Thyroid gland (tissue), 4 donors: ENCODE measurements at regions not wholly inside any gene's neighbourhood (a gene's known extent, or its start where the extent isn't known, plus 50 kb on each side); places are given as distances from the start of the nearest gene placed in this dataset.

ENCODE experiments used
- DNase-seq, 2 donors: peaks; one replicate each; pipeline ENCODE4 v3.0.0-alpha.2; 2019
- H3K27ac ChIP-seq, 3 donors: fragments of 200-600 bp; sonication (generic); 1 replicate in 2 of 3; 2 replicates in 1 of 3; pipeline ENCODE4 v1.5.1; 2016 to 2019; ENCODE audit warnings: mild to moderate bottlenecking in 1 of 3, moderate library complexity in 1 of 3
- H3K27me3 ChIP-seq: fragments of 200-600 bp; sonication (generic); one replicate; pipeline ENCODE4 v1.5.1; 2019
- H3K36me3 ChIP-seq, 2 donors: fragments of 200-600 bp; sonication (generic); one replicate each; pipeline ENCODE4 v1.5.1; 2016 to 2019
- H3K4me1 ChIP-seq, 2 donors: fragments of 200-600 bp; sonication (generic); one replicate each; pipeline ENCODE4 v1.5.1; 2017 to 2019
- H3K4me3 ChIP-seq, 3 donors: fragments of 200-600 bp; sonication (generic); replicated peaks in 1 of 3; 1 replicate in 2 of 3; 2 replicates in 1 of 3; pipeline ENCODE4 v1.5.1; 2016; ENCODE audit warnings: mild to moderate bottlenecking in 1 of 3
- H3K9me3 ChIP-seq: fragments of 200-600 bp; sonication (generic); one replicate; pipeline ENCODE4 v1.5.1; 2017
- POLR2A ChIP-seq, 2 donors: fragments of 450-650 bp; IDR thresholded peaks; one replicate each; pipeline ENCODE4 v1.6.1; 2017; ENCODE audit warnings: antibody characterized with exemption in 2 of 2, mild to moderate bottlenecking in 2 of 2, moderate library complexity in 1 of 2
- WGBS, 2 donors: methylation state at CpG; one replicate each; pipeline ENCODE4 v1.1.5; 2017; 5-methylcytosine and 5-hydroxymethylcytosine counted together
- intact Hi-C: fragments of 100-400 bp; cut with DNase I; formaldehyde crosslinking; loops from one replicate; pipeline ENCODE4 v1.15.1; 2023
- TF ChIP-seq, protein P1 (sequence below), 6 experiments: fragments of 200-600 bp in 3 of 6; fragments of 450-650 bp in 3 of 6; sonication (generic) in 3 of 6; IDR thresholded peaks; one replicate each; pipeline ENCODE4 v1.5.1; 2016 to 2019; ENCODE audit warnings: antibody characterized with exemption in 6 of 6, mild to moderate bottlenecking in 2 of 6, inconsistent platforms in 1 of 6, moderate library complexity in 1 of 6

DNA sequence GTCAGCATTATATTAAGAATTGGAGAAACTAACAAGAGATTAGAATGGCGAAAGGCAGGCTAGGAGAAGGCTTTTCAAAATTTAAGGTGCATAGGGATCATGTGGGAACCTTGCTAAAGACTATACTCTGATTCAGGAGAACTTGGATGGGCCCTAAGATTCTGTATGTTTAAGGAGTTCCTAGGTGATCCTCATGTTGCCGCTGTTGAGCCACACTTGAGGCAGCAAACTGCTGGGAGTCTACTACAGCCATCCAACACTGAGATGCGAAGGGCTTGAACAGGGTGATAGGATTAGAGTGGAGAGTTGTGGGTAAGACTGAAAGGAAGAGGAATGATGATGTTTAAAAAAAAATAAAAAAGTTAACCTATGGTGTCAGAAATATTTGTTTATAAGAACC, 1013.2 kb downstream of the MRPL39 start:
- H3K4me1 ChIP-seq: no peaks in the 10 kb centered on the region
- intact Hi-C loops: no loop called here
- no peaks in the 10 kb centered on the region for H3K9me3 ChIP-seq
- H3K27me3 ChIP-seq: no peaks in the 10 kb centered on the region
- no peak overlapping the region for H3K27ac ChIP-seq
- TF ChIP-seq, protein P1, sequence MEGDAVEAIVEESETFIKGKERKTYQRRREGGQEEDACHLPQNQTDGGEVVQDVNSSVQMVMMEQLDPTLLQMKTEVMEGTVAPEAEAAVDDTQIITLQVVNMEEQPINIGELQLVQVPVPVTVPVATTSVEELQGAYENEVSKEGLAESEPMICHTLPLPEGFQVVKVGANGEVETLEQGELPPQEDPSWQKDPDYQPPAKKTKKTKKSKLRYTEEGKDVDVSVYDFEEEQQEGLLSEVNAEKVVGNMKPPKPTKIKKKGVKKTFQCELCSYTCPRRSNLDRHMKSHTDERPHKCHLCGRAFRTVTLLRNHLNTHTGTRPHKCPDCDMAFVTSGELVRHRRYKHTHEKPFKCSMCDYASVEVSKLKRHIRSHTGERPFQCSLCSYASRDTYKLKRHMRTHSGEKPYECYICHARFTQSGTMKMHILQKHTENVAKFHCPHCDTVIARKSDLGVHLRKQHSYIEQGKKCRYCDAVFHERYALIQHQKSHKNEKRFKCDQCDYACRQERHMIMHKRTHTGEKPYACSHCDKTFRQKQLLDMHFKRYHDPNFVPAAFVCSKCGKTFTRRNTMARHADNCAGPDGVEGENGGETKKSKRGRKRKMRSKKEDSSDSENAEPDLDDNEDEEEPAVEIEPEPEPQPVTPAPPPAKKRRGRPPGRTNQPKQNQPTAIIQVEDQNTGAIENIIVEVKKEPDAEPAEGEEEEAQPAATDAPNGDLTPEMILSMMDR (IDR thresholded peaks at IDR 0.05): no peak
- no peak for TF ChIP-seq POLR2A (IDR thresholded peaks at IDR 0.05)
- H3K36me3 ChIP-seq: no peaks in the 10 kb centered on the region
- DNase-seq: no peak
- H3K4me3 ChIP-seq: no peak overlapping the region
- WGBS, 2 donors: 88 to 90% methylated on average over 3 of the region's 3 CpGs

DNA sequence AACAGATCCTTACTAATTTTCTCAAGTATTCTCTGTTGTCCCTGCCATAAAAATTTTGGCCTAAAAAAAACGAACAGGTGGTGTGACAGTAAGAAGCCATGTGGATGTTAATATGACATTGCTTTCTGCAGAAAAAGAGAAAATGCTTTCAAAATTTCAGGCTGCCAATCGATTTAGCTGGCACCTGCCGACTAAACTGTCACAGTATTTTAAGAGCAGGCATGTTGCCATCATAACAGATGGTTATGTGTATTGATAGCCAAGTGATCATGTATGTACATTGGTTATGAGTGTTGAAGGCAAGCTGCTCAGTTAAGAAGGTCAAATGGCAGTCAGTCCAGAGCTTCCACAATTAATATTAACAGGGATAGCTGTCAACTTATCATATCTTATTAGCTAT, 1017.0 kb downstream of the MRPL39 start:
- H3K36me3 ChIP-seq: no peaks in the 10 kb centered on the region
- intact Hi-C loops: no loop called here
- WGBS, 2 donors: 71 to 73% methylated on average over 3 of the region's 3 CpGs
- no peak for TF ChIP-seq POLR2A (IDR thresholded peaks at IDR 0.05)
- TF ChIP-seq, protein P1 (IDR thresholded peaks at IDR 0.05): no peak
- H3K4me3 ChIP-seq: no peak overlapping the region
- H3K4me1 ChIP-seq: no peaks in the 10 kb centered on the region
- DNase-seq: no peak
- H3K27ac ChIP-seq: no peak overlapping the region
- H3K27me3 ChIP-seq: no peaks in the 10 kb centered on the region
- H3K9me3 ChIP-seq: no peaks in the 10 kb centered on the region

DNA sequence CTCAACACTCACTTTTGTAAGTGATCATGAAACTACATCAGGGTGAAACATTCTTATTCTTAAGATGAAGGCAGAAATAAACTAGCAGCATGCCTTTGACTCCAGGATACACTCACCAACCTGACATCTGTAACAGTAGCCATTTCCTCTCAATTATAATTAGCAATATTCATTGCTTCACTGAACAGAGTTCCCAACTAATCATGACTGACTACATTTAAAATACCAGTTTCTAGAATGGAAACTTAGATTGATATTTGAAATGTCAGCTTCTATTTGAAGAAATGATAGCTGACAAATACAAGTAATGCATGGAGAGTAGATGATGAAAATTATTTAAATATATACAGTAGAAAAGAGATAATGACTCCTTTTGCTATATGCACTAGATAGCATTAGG, 1023.8 kb downstream of the MRPL39 start:
- Histone ChIP-seq H3K27me3 (no peaks in the 10 kb centered on the region), H3K36me3 (no peaks in the 10 kb centered on the region), H3K4me1 (no peaks in the 10 kb centered on the region), H3K27ac (no peak overlapping the region), H3K4me3 (no peak overlapping the region), H3K9me3 (no peaks in the 10 kb centered on the region)
- intact Hi-C loops: no loop called here
- DNase-seq: no peak
- no peak for TF ChIP-seq POLR2A (IDR thresholded peaks at IDR 0.05)
- TF ChIP-seq, protein P1 (IDR thresholded peaks at IDR 0.05): no peak

DNA sequence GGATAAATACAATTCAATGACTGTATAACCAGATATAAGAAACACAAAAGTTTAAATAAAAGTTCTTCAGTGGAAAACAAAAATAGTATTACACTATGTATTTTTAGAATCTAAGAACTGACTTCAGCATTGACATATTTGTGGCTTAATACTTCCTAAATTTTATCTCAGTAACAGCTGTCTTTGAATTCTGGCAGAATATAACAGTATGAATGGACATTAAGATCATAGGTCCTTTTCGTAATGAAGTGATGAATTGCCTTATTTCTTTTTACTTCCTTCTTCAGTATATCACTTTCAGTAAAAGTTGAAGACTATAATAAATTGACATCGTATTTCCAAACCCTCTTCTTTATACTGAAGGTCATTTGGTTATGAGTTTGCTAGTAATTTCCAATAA, 1030.0 kb downstream of the MRPL39 start:
- no peaks in the 10 kb centered on the region for H3K4me1 ChIP-seq
- H3K36me3 ChIP-seq: no peaks in the 10 kb centered on the region
- TF ChIP-seq, protein P1 (IDR thresholded peaks at IDR 0.05): no peak
- no peak for TF ChIP-seq POLR2A (IDR thresholded peaks at IDR 0.05)
- H3K27ac ChIP-seq: no peak overlapping the region
- no peak for DNase-seq
- no peaks in the 10 kb centered on the region for H3K27me3 ChIP-seq
- no peaks in the 10 kb centered on the region for H3K9me3 ChIP-seq
- 77 to 80% methylated on average over 2 of the region's 2 CpGs for WGBS, 2 donors
- no peak overlapping the region for H3K4me3 ChIP-seq
- intact Hi-C loops: no loop called here

DNA sequence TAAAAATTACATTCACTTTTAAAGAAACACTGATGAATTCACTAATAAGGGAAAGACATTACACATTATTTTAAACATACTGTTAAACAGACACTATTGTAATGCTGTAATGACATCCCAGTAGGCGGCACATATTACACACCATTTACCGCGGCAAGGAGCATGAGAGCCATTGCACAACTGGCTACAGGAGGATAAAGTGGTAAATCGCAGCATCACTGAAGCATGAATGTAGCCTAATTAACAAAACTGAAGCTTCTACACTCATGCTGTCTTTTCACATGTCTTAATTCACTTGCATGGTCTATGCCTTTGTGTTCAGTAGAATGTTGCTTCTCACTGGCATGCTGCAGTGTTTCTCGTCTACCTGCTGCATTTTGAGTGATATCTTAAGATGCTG, 1046.0 kb downstream of the MRPL39 start:
- intact Hi-C loops: no loop called here
- no peaks in the 10 kb centered on the region for H3K36me3 ChIP-seq
- H3K27ac ChIP-seq: no peak overlapping the region
- TF ChIP-seq POLR2A (IDR thresholded peaks at IDR 0.05): no peak
- TF ChIP-seq, protein P1 (IDR thresholded peaks at IDR 0.05): no peak
- H3K9me3 ChIP-seq: no peaks in the 10 kb centered on the region
- H3K27me3 ChIP-seq: no peaks in the 10 kb centered on the region
- 93 to 96% methylated on average over 5 of the region's 5 CpGs for WGBS, 2 donors
- no peak overlapping the region for H3K4me3 ChIP-seq
- DNase-seq: no peak
- H3K4me1 ChIP-seq: no peaks in the 10 kb centered on the region
